Gastroesophageal sphincter (tissue), 3 donors: ENCODE measurements at regions not wholly inside any gene's neighbourhood (a gene's known extent, or its start where the extent isn't known, plus 50 kb on each side); places are given as distances from the start of the nearest gene placed in this dataset.
"Not testable (repeated sequence)": the region's sequence is repeated elsewhere in the genome, so short reads cannot be mapped to it uniquely, and the experiment has no call there.

ENCODE experiments used
- EP300 ChIP-seq: sonication (generic); formaldehyde crosslinking; IDR thresholded peaks from one replicate; pipeline ENCODE4 v1.6.1; 2017; ENCODE audit warnings: antibody characterized with exemption, mild to moderate bottlenecking
- POLR2AphosphoS5 ChIP-seq: sonication (generic); formaldehyde crosslinking; IDR thresholded peaks from one replicate; pipeline ENCODE4 v1.6.1; 2017; ENCODE audit warnings: antibody characterized with exemption
- TF ChIP-seq, protein P1 (sequence below), 4 experiments: fragments of 200-600 bp in 2 of 4; fragments of 450-650 bp in 2 of 4; sonication (generic) in 1 of 4; IDR thresholded peaks; one replicate each; pipeline ENCODE4 v1.5.1; 2017 to 2019; ENCODE audit warnings: antibody characterized with exemption in 4 of 4, mild to moderate bottlenecking in 2 of 4, moderate library complexity in 2 of 4

GRCh38 chr21:13893025-13893424, 283.4 kb downstream of the POTED start:
- not testable (repeated sequence) for TF ChIP-seq EP300, POLR2AphosphoS5
- TF ChIP-seq, protein P1, sequence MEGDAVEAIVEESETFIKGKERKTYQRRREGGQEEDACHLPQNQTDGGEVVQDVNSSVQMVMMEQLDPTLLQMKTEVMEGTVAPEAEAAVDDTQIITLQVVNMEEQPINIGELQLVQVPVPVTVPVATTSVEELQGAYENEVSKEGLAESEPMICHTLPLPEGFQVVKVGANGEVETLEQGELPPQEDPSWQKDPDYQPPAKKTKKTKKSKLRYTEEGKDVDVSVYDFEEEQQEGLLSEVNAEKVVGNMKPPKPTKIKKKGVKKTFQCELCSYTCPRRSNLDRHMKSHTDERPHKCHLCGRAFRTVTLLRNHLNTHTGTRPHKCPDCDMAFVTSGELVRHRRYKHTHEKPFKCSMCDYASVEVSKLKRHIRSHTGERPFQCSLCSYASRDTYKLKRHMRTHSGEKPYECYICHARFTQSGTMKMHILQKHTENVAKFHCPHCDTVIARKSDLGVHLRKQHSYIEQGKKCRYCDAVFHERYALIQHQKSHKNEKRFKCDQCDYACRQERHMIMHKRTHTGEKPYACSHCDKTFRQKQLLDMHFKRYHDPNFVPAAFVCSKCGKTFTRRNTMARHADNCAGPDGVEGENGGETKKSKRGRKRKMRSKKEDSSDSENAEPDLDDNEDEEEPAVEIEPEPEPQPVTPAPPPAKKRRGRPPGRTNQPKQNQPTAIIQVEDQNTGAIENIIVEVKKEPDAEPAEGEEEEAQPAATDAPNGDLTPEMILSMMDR (IDR thresholded peaks at IDR 0.05): not testable (repeated sequence)
